Stimulated activated CD8-positive, alpha-beta memory T cell treated with anti-CD3 and anti-CD28 coated beads, Interleukin-4, amount 100 ng/mL, for 48 hours (primary cell): ENCODE measurements at regions not wholly inside any gene's neighbourhood (a gene's known extent, or its start where the extent isn't known, plus 50 kb on each side); places are given as distances from the start of the nearest gene placed in this dataset.
"Not testable (repeated sequence)": the region's sequence is repeated elsewhere in the genome, so short reads cannot be mapped to it uniquely, and the experiment has no call there.

Experiments used
- DNase-seq: peaks from one replicate; pipeline ENCODE4 v3.0.0-alpha.2; 2020

- no peak for DNase-seq
Measured at GRCh38 chr10:44267007-44267406, 117.9 kb downstream of the CXCL12 start.

GRCh38 chr10:44264244-44264643 is 120.7 kb downstream of the CXCL12 start:
- no peak for DNase-seq

- no peak for DNase-seq
Measured at GRCh38 chr10:44263771-44264170, 121.1 kb downstream of the CXCL12 start.

GRCh38 chr10:44262551-44263251 is 122.2 kb downstream of the CXCL12 start:
- no peak for DNase-seq

GRCh38 chr10:44261710-44262455 is 123.0 kb downstream of the CXCL12 start:
- no peak for DNase-seq

- no peak for DNase-seq
Measured at GRCh38 chr10:44261296-44261695, 123.6 kb downstream of the CXCL12 start.

GRCh38 chr10:44260286-44260928 is 124.5 kb downstream of the CXCL12 start:
- DNase-seq = no peak

GRCh38 chr10:44259090-44259874 is 125.6 kb downstream of the CXCL12 start:
- no peak for DNase-seq

GRCh38 chr10:44258460-44259089 is 126.3 kb downstream of the CXCL12 start:
- no peak for DNase-seq

GRCh38 chr10:44258019-44258418 is 126.9 kb downstream of the CXCL12 start:
- no peak for DNase-seq

- DNase-seq = no peak
Measured at GRCh38 chr10:44253769-44254462, 131.0 kb downstream of the CXCL12 start.

GRCh38 chr10:44252631-44253030 is 132.3 kb downstream of the CXCL12 start:
- DNase-seq = not testable (repeated sequence)

- DNase-seq = not testable (repeated sequence)
Measured at GRCh38 chr10:44249933-44250332, 135.0 kb downstream of the CXCL12 start.

- DNase-seq = no peak
Measured at GRCh38 chr10:44249490-44249889, 135.4 kb downstream of the CXCL12 start.

GRCh38 chr10:44246700-44247099 is 138.2 kb downstream of the CXCL12 start:
- not testable (repeated sequence) for DNase-seq

- DNase-seq = not testable (repeated sequence)
Measured at GRCh38 chr10:44246287-44246686, 138.6 kb downstream of the CXCL12 start.

GRCh38 chr10:44245601-44245938 is 139.3 kb downstream of the CXCL12 start:
- DNase-seq = no peak

- DNase-seq = no peak
Measured at GRCh38 chr10:44244745-44245600, 139.9 kb downstream of the CXCL12 start.

GRCh38 chr10:44243851-44244510 is 140.9 kb downstream of the CXCL12 start:
- DNase-seq = no peak

- DNase-seq = no peak
Measured at GRCh38 chr10:44242826-44243225, 142.1 kb downstream of the CXCL12 start.
